GM23248 (cell line): ENCODE measurements at regions not wholly inside any gene's neighbourhood (a gene's known extent, or its start where the extent isn't known, plus 50 kb on each side); places are given as distances from the start of the nearest gene placed in this dataset.

Experiments
- EZH2 ChIP-seq: fragments of 200-600 bp; sonication (generic); IDR thresholded peaks from 2 replicates; pipeline ENCODE4 v1.6.1; 2018; ENCODE audit warnings: antibody characterized with exemption, mild to moderate bottlenecking; ENCODE audit not compliant: insufficient read depth, poor library complexity, severe bottlenecking
- EZH2phosphoT487 ChIP-seq: fragments of 200-600 bp; sonication (generic); IDR thresholded peaks from 2 replicates; pipeline ENCODE4 v1.6.1; 2018; ENCODE audit warnings: antibody characterized with exemption, moderate library complexity, mild to moderate bottlenecking, low read depth; ENCODE audit not compliant: insufficient read depth

- TF ChIP-seq EZH2phosphoT487 = no peak
- no peak for TF ChIP-seq EZH2
Measured at GRCh38 chr9:82467436-82467835, 478.9 kb downstream of the SPATA31D1 start.
